ENCODE measurements at regions not wholly inside any gene's neighbourhood (a gene's known extent, or its start where the extent isn't known, plus 50 kb on each side); places are given as distances from the start of the nearest gene placed in this dataset.

- no peak for DNase-seq
Measured at GRCh38 chr11:23696688-23697415, 800.0 kb upstream of the LUZP2 start.

- no peak for DNase-seq
Measured at GRCh38 chr11:23704183-23704582, 792.7 kb upstream of the LUZP2 start.

GRCh38 chr11:23711981-23712380, 784.9 kb upstream of the LUZP2 start:
- no peak for DNase-seq

- DNase-seq, result no peak
Measured at GRCh38 chr11:23719016-23719415, 777.8 kb upstream of the LUZP2 start.

GRCh38 chr11:23723861-23724260, 773.0 kb upstream of the LUZP2 start:
- DNase-seq, result no peak

GRCh38 chr11:23725752-23726151, 771.1 kb upstream of the LUZP2 start:
- no peak for DNase-seq

GRCh38 chr11:23727387-23727786, 769.5 kb upstream of the LUZP2 start:
- DNase-seq, result no peak

GRCh38 chr11:23727794-23728193, 769.1 kb upstream of the LUZP2 start:
- no peak for DNase-seq

GRCh38 chr11:23729088-23729487, 767.8 kb upstream of the LUZP2 start:
- no peak for DNase-seq

- no peak for DNase-seq
Measured at GRCh38 chr11:23730307-23730998, 766.4 kb upstream of the LUZP2 start.

GRCh38 chr11:23732026-23732425, 764.8 kb upstream of the LUZP2 start:
- no peak for DNase-seq

- DNase-seq, result no peak
Measured at GRCh38 chr11:23746896-23747295, 750.0 kb upstream of the LUZP2 start.

GRCh38 chr11:23749762-23750430, 747.0 kb upstream of the LUZP2 start:
- no peak for DNase-seq

GRCh38 chr11:23751280-23751679, 745.6 kb upstream of the LUZP2 start:
- no peak for DNase-seq

- no peak for DNase-seq
Measured at GRCh38 chr11:23755076-23755475, 741.8 kb upstream of the LUZP2 start.

- DNase-seq, result no peak
Measured at GRCh38 chr11:23755769-23756168, 741.1 kb upstream of the LUZP2 start.

GRCh38 chr11:23759489-23759888, 737.4 kb upstream of the LUZP2 start:
- no peak for DNase-seq

- no peak for DNase-seq
Measured at GRCh38 chr11:23764286-23764685, 732.6 kb upstream of the LUZP2 start.

- no peak for DNase-seq
Measured at GRCh38 chr11:23765682-23766252, 731.1 kb upstream of the LUZP2 start.

GRCh38 chr11:23767576-23767975, 729.3 kb upstream of the LUZP2 start:
- DNase-seq, result no peak

GRCh38 chr11:23769214-23769613, 727.6 kb upstream of the LUZP2 start:
- no peak for DNase-seq

GRCh38 chr11:23772081-23772480, 724.8 kb upstream of the LUZP2 start:
- DNase-seq, result no peak

- DNase-seq, result no peak
Measured at GRCh38 chr11:23778971-23779370, 717.9 kb upstream of the LUZP2 start.

GRCh38 chr11:23780231-23780630, 716.6 kb upstream of the LUZP2 start:
- DNase-seq, result no peak

All from left hindlimb (tissue), 1 donor.